ENCODE measurements at regions not wholly inside any gene's neighbourhood (a gene's known extent, or its start where the extent isn't known, plus 50 kb on each side); places are given as distances from the start of the nearest gene placed in this dataset.
"Not testable (repeated sequence)": the region's sequence is repeated elsewhere in the genome, so short reads cannot be mapped to it uniquely, and the experiment has no call there.

GRCh38 chr13:80070024-80070703 lies 270.8 kb downstream of the SPRY2 start:
- H3K9me2 ChIP-seq (replicated peaks; ENCODE audit: control insufficient read depth, low read length): no peaks in the 10 kb centered on the region
- no peaks in the 10 kb centered on the region for H3K79me2 ChIP-seq (ENCODE audit: control insufficient read depth, low read length)

GRCh38 chr13:80069374-80069773 lies 271.6 kb downstream of the SPRY2 start:
- no peak for TF ChIP-seq CTCF (IDR thresholded peaks at IDR 0.05; ENCODE audit: low read depth, low read length, poor library complexity, severe bottlenecking)
- TF ChIP-seq EZH2phosphoT487 (IDR thresholded peaks at IDR 0.05; ENCODE audit: borderline replicate concordance, low read length): no peak
- no peak overlapping the region for H3K27ac ChIP-seq (ENCODE audit: low read depth, low read length)
- H3K27me3 ChIP-seq (ENCODE audit: control insufficient read depth, low read length): no peaks in the 10 kb centered on the region
- H3K4me2 ChIP-seq (ENCODE audit: low read length): no peak overlapping the region
- no peaks in the 10 kb centered on the region for H3F3A ChIP-seq (ENCODE audit: control insufficient read depth, insufficient read depth)
- no peaks in the 10 kb centered on the region for H3K9me2 ChIP-seq (replicated peaks; ENCODE audit: control insufficient read depth, low read length)
- no peaks in the 10 kb centered on the region for H4K20me1 ChIP-seq (ENCODE audit: control insufficient read depth, insufficient read depth, low read depth, low read length)
- no peaks in the 10 kb centered on the region for H3K4me1 ChIP-seq (ENCODE audit: control insufficient read depth, low read length)
- no peak overlapping the region for H3K4me3 ChIP-seq (ENCODE audit: low read length)
- no peaks in the 10 kb centered on the region for H3K79me2 ChIP-seq (ENCODE audit: control insufficient read depth, low read length)
- H3K9me3 ChIP-seq (ENCODE audit: control insufficient read depth, insufficient read depth, low read length): no peaks in the 10 kb centered on the region
- no peaks in the 10 kb centered on the region for H3K36me3 ChIP-seq (ENCODE audit: control insufficient read depth, low read length)

More at GRCh38 chr13:80070024-80070703, 270.8 kb downstream of the SPRY2 start:
- Histone ChIP-seq H4K20me1 (ENCODE audit: control insufficient read depth, insufficient read depth, low read depth, low read length) (no peaks in the 10 kb centered on the region), H3K9me3 (ENCODE audit: control insufficient read depth, insufficient read depth, low read length) (no peaks in the 10 kb centered on the region), H3F3A (ENCODE audit: control insufficient read depth, insufficient read depth) (no peaks in the 10 kb centered on the region), H3K27ac (ENCODE audit: low read depth, low read length) (no peak overlapping the region), H3K4me2 (ENCODE audit: low read length) (no peak overlapping the region), H3K36me3 (ENCODE audit: control insufficient read depth, low read length) (no peaks in the 10 kb centered on the region), H3K27me3 (ENCODE audit: control insufficient read depth, low read length) (no peaks in the 10 kb centered on the region), H3K4me3 (ENCODE audit: low read length) (no peak overlapping the region), H3K4me1 (ENCODE audit: control insufficient read depth, low read length) (no peaks in the 10 kb centered on the region)
- TF ChIP-seq EZH2phosphoT487 (IDR thresholded peaks at IDR 0.05; ENCODE audit: borderline replicate concordance, low read length) (no peak), CTCF (IDR thresholded peaks at IDR 0.05; ENCODE audit: low read depth, low read length, poor library complexity, severe bottlenecking) (no peak)

GRCh38 chr13:80065996-80066395 lies 274.9 kb downstream of the SPRY2 start:
- no peaks in the 10 kb centered on the region for H3K9me3 ChIP-seq (ENCODE audit: control insufficient read depth, insufficient read depth, low read length)
- H3K79me2 ChIP-seq (ENCODE audit: control insufficient read depth, low read length): no peaks in the 10 kb centered on the region
- H3K9me2 ChIP-seq (replicated peaks; ENCODE audit: control insufficient read depth, low read length): no peaks in the 10 kb centered on the region
- no peak overlapping the region for H3K4me2 ChIP-seq (ENCODE audit: low read length)
- H3F3A ChIP-seq (ENCODE audit: control insufficient read depth, insufficient read depth): no peaks in the 10 kb centered on the region
- no peak for TF ChIP-seq EZH2phosphoT487 (IDR thresholded peaks at IDR 0.05; ENCODE audit: borderline replicate concordance, low read length)
- no peak for TF ChIP-seq CTCF (IDR thresholded peaks at IDR 0.05; ENCODE audit: low read depth, low read length, poor library complexity, severe bottlenecking)
- H3K4me1 ChIP-seq (ENCODE audit: control insufficient read depth, low read length): no peaks in the 10 kb centered on the region
- no peak overlapping the region for H3K4me3 ChIP-seq (ENCODE audit: low read length)
- H4K20me1 ChIP-seq (ENCODE audit: control insufficient read depth, insufficient read depth, low read depth, low read length): no peaks in the 10 kb centered on the region
- H3K36me3 ChIP-seq (ENCODE audit: control insufficient read depth, low read length): no peaks in the 10 kb centered on the region
- no peak overlapping the region for H3K27ac ChIP-seq (ENCODE audit: low read depth, low read length)
- H3K27me3 ChIP-seq (ENCODE audit: control insufficient read depth, low read length): no peaks in the 10 kb centered on the region

GRCh38 chr13:80062416-80062815 lies 278.5 kb downstream of the SPRY2 start:
- H3F3A ChIP-seq (ENCODE audit: control insufficient read depth, insufficient read depth); H3K79me2 ChIP-seq (ENCODE audit: control insufficient read depth, low read length); H3K36me3 ChIP-seq (ENCODE audit: control insufficient read depth, low read length); H4K20me1 ChIP-seq (ENCODE audit: control insufficient read depth, insufficient read depth, low read depth, low read length); H3K9me2 ChIP-seq (replicated peaks; ENCODE audit: control insufficient read depth, low read length); H3K4me3 ChIP-seq (ENCODE audit: low read length); H3K27me3 ChIP-seq (ENCODE audit: control insufficient read depth, low read length); H3K4me1 ChIP-seq (ENCODE audit: control insufficient read depth, low read length); H3K4me2 ChIP-seq (ENCODE audit: low read length); H3K27ac ChIP-seq (ENCODE audit: low read depth, low read length); H3K9me3 ChIP-seq (ENCODE audit: control insufficient read depth, insufficient read depth, low read length): not testable (repeated sequence)

Data from DOHH2 (cell line).